Astrocyte of the cerebellum (primary cell): ENCODE measurements at regions not wholly inside any gene's neighbourhood (a gene's known extent, or its start where the extent isn't known, plus 50 kb on each side); places are given as distances from the start of the nearest gene placed in this dataset.

ENCODE experiments used
- DNase-seq: peaks from one replicate; pipeline ENCODE4 v3.0.0-alpha.2; 2011; ENCODE audit warnings: low read depth
- H3K4me3 ChIP-seq: 2 replicates; pipeline ENCODE4 v1.5.1; 2011; ENCODE audit warnings: mild to moderate bottlenecking, low read depth, low read length, moderate library complexity
- CTCF ChIP-seq: IDR thresholded peaks from 2 replicates; pipeline ENCODE4 v1.5.1; 2012; ENCODE audit warnings: low read length, low read depth, moderate library complexity, mild to moderate bottlenecking; ENCODE audit errors: missing control alignments
- in situ Hi-C: cut with HindIII; loops from 2 replicates; pipeline ENCODE4 v1.10.0; 2017; ENCODE audit warnings: low sequenced_read_pairs

DNA sequence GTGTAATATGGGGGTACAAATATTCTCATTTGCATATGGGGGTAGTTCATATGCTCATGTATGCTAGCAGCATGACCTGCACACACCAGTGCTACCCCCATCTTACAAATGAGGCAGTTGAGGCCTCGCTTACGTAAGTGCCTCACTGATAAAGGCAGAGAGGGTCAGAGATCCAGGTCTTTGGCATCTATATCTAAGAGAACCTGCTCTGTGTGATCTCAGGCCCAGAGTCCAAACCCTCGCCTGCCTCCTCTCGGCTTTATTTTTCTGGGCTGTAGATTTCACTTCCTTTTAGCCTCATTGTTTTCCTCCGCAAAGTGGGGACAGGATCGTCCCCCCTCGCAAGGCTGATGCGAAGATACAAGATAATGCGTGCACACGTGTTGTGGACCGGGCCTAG lies 325.2 kb downstream of the MN1 start:
- no peak overlapping the region for H3K4me3 ChIP-seq
- DNase-seq: no peak
- no peak for TF ChIP-seq CTCF

DNA sequence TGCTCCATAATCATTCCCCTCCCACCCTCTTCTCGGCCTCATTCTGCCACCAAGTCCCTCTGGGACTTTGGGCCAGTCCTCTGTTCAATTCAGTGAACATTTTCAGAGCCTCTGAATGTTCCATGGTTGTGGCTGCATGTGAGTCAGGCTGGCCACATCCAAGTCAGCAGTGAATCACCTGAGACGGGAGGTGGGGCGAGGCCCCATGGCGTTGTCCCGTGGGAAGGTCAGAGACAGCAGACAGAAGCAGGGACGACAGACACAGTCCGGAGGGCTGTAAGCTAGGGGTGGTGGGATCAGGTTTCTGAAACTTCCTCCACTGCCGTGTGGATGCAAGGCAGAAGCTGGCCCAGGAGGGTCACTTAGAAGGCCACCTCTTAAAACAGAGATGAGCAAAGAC lies 324.8 kb downstream of the MN1 start:
- TF ChIP-seq CTCF: no peak
- no peak for DNase-seq
- in situ Hi-C loops: loop anchor here (5.0 kb wide), 1 partner anchor 51 kb away; no protein-coding TSS in a partner anchor
- H3K4me3 ChIP-seq: no peak overlapping the region

More for the DNA sequence above, 325.2 kb downstream of the MN1 start:
- in situ Hi-C loops: loop anchor here (5.0 kb wide), 1 partner anchor 51 kb away; no protein-coding TSS in a partner anchor

DNA sequence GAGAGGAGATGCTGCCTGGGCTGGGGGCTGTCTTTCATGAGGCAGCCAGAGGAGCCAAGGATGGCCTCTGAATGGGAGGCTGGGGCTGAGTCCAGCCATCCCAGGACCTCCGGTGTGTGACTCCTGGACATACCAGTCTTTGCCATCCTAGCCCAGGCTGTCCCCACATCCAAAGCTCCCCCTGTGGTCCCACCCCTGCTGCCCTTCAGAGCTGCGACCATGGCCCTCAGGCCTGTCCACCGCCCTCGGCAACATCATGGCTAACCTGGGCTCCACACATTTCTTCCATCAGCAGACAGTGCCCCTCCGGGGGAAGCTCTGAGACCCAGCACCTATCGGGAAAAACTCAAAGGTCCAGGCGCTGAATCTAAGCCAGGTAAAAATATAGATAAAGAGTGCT lies 324.4 kb downstream of the MN1 start:
- DNase-seq: no peak
- in situ Hi-C loops: loop anchor here (5.0 kb wide), 1 partner anchor 50 kb away; no protein-coding TSS in a partner anchor
- no peak for TF ChIP-seq CTCF
- H3K4me3 ChIP-seq: no peak overlapping the region

DNA sequence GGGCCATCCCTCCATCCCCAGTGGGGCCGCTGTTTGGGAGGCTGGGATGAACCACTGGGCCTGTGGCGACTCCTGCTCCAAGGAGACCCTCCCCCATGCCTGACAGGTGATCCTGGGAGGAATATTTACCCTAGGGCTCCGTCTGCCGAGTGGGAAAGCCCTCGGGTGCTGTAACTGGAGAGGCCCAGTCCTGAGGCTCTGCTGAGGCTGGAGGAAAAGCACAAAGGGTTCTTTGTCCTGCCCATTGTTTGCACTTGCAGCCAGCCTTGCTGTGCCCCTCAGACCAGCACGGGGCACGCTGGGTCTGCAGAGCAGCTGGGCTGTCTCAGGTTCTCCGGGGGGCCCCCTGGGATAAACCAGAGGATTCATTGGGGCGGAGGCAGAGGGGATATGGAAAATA lies 321.1 kb downstream of the MN1 start:
- no peak for DNase-seq
- in situ Hi-C loops: no loop called here
- H3K4me3 ChIP-seq: no peak overlapping the region
- TF ChIP-seq CTCF: no peak

DNA sequence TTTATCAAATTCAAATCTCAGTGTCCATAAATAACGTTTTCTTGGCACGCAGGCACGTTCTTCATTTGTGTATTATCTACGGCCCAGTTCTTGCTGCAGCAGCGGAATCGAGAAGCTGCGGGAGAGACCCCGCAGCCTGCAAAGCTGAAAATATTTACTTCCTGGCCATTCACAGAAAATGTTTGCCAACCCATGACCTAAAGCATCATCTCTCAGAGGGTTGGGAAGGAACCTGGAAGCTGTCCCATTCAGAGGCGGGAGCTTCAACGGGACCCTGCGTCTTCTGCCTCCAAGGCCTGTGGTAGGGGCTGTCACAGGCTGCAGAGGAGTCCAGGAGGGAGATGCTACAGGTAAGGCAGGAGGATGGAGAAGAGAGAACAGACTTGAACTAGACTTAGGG lies 319.2 kb downstream of the MN1 start:
- in situ Hi-C loops: no loop called here
- no peak for TF ChIP-seq CTCF
- no peak for DNase-seq
- H3K4me3 ChIP-seq: no peak overlapping the region

DNA sequence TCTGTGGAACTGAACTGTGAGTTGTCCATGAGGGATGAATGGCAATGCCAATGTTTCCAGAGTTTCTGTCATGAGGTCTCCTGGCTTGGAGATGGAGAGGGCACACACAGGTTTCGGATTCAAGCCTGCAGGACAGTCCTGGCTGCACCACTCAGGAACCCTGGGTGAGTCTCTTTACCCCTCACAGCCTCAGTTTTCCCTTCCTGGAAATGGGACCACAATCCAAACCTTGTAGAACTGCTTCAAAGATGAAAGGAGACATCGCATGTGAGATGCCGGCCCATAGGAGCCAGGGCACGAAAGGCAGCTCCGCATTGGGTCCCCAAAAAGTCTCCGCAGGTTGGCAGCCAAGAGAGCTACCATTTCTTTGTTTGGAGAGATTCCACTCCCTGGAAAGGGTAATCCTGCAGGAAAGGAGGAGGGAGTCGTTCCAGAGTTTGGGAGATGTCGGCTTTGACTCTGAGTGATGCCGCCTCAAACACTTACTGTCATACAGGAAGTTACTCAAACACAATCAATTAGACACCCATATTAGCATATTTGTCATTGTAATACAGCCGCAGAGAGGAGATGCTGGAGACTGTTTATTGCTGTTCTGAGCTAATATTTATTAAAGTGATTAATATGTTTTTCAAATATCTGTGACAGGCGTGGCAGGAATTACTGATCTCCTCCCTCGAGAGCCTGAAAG lies 318.3 kb downstream of the MN1 start:
- in situ Hi-C loops: no loop called here
- H3K4me3 ChIP-seq: no peak overlapping the region
- no peak for TF ChIP-seq CTCF
- DNase-seq: no peak
